Mesenchymal stem cell (in vitro differentiated cells and primary cell): ENCODE measurements at regions not wholly inside any gene's neighbourhood (a gene's known extent, or its start where the extent isn't known, plus 50 kb on each side); places are given as distances from the start of the nearest gene placed in this dataset.

Experiments
- DNase-seq: peaks from one replicate; pipeline ENCODE4 v3.0.0-alpha.2; 2013
- H2AFZ ChIP-seq: one replicate; pipeline ENCODE4 v1.6.1; 2013; ENCODE audit warnings: low read depth, mild to moderate bottlenecking, control low read depth, inconsistent platforms, low read length, moderate library complexity
- H2AK5ac ChIP-seq: 2 replicates; pipeline ENCODE4 v1.6.1; 2013; ENCODE audit warnings: low read length, moderate library complexity, mild to moderate bottlenecking, inconsistent platforms; ENCODE audit not compliant: severe bottlenecking
- H2BK120ac ChIP-seq: one replicate; pipeline ENCODE4 v1.6.1; 2013; ENCODE audit warnings: low read depth, mild to moderate bottlenecking, inconsistent platforms, low read length, moderate library complexity
- H2BK12ac ChIP-seq, 2 experiments: one replicate each; pipeline ENCODE4 v1.6.1; 2013; ENCODE audit warnings: inconsistent platforms in 2 of 2, low read length in 2 of 2, mild to moderate bottlenecking in 2 of 2, moderate library complexity in 2 of 2, control low read depth in 1 of 2
- H2BK15ac ChIP-seq: one replicate; pipeline ENCODE4 v1.6.1; 2013; ENCODE audit warnings: mild to moderate bottlenecking, low read depth, inconsistent platforms; ENCODE audit not compliant: poor library complexity, severe bottlenecking
- H2BK5ac ChIP-seq: 2 replicates; pipeline ENCODE4 v1.6.1; 2013; ENCODE audit warnings: low read depth, mild to moderate bottlenecking, low read length, control low read depth, inconsistent platforms; ENCODE audit not compliant: poor library complexity, severe bottlenecking
- H3K14ac ChIP-seq, 2 experiments: one replicate each; pipeline ENCODE4 v1.6.1; 2013; ENCODE audit warnings: inconsistent platforms in 2 of 2, low read length in 2 of 2, control low read depth in 1 of 2, mild to moderate bottlenecking in 1 of 2, moderate library complexity in 1 of 2
- H3K18ac ChIP-seq, 2 experiments: one replicate each; pipeline ENCODE4 v1.6.1; 2013; ENCODE audit warnings: inconsistent platforms in 2 of 2, low read length in 2 of 2, control low read depth in 1 of 2, low read depth in 1 of 2, mild to moderate bottlenecking in 1 of 2
- H3K23ac ChIP-seq, 2 experiments: one replicate each; pipeline ENCODE4 v1.6.1; 2013; ENCODE audit warnings: inconsistent platforms in 2 of 2, low read length in 2 of 2, mild to moderate bottlenecking in 2 of 2, moderate library complexity in 2 of 2, control low read depth in 1 of 2
- H3K27ac ChIP-seq: 2 replicates; pipeline ENCODE4 v1.5.1; 2013; ENCODE audit warnings: mild to moderate bottlenecking, moderate library complexity, low read length, control low read depth, inconsistent platforms; ENCODE audit not compliant: poor library complexity, severe bottlenecking
- H3K27me3 ChIP-seq, 2 experiments: 2 replicates each; pipeline versions ENCODE4 v1.6.1 to v1.7.0; 2013; ENCODE audit warnings: low read length in 2 of 2, mild to moderate bottlenecking in 2 of 2, moderate library complexity in 2 of 2, control low read depth in 1 of 2, inconsistent platforms in 1 of 2; ENCODE audit not compliant: control insufficient read depth in 1 of 2, insufficient read depth in 1 of 2
- H3K36me3 ChIP-seq, 2 experiments: 2 replicates each; pipeline versions ENCODE4 v1.6.1 to v1.7.0; 2013; ENCODE audit warnings: low read length in 2 of 2, control low read depth in 1 of 2, inconsistent platforms in 1 of 2, low read depth in 1 of 2, mild to moderate bottlenecking in 1 of 2; ENCODE audit not compliant: insufficient read depth in 2 of 2, control insufficient read depth in 1 of 2
- H3K4ac ChIP-seq, 2 experiments: one replicate each; pipeline ENCODE4 v1.6.1; 2013; ENCODE audit warnings: inconsistent platforms in 2 of 2, low read length in 2 of 2, mild to moderate bottlenecking in 2 of 2, moderate library complexity in 2 of 2, control low read depth in 1 of 2, low read depth in 1 of 2
- H3K4me1 ChIP-seq: 2 replicates; pipeline ENCODE4 v1.6.1; 2013; ENCODE audit warnings: low read depth, low read length, control low read depth; ENCODE audit not compliant: control insufficient read depth, insufficient read depth
- H3K4me2 ChIP-seq: 2 replicates; pipeline ENCODE4 v1.6.1; 2013; ENCODE audit warnings: low read length, mild to moderate bottlenecking, inconsistent platforms; ENCODE audit not compliant: poor library complexity, severe bottlenecking
- H3K4me3 ChIP-seq, 2 experiments: 2 replicates each; pipeline versions ENCODE4 v1.5.1 to v1.7.0; 2013; ENCODE audit warnings: low read length in 2 of 2, mild to moderate bottlenecking in 2 of 2, control low read depth in 1 of 2, low read depth in 1 of 2; ENCODE audit not compliant: insufficient read depth in 1 of 2
- H3K79me1 ChIP-seq: replicated peaks from 2 replicates; pipeline ENCODE4 v1.6.1; 2013; ENCODE audit warnings: mild to moderate bottlenecking, control low read depth, low read length, inconsistent platforms; ENCODE audit not compliant: poor library complexity, severe bottlenecking
- H3K9ac ChIP-seq: 2 replicates; pipeline ENCODE4 v1.7.0; 2013; ENCODE audit warnings: mild to moderate bottlenecking, low read length, moderate library complexity
- H3K9me3 ChIP-seq: 2 replicates; pipeline ENCODE4 v1.7.0; 2013; ENCODE audit warnings: mild to moderate bottlenecking, low read length; ENCODE audit not compliant: control insufficient read depth
- H4K8ac ChIP-seq: one replicate; pipeline ENCODE4 v1.6.1; 2013; ENCODE audit warnings: inconsistent platforms, mild to moderate bottlenecking, low read length, moderate library complexity
- H4K91ac ChIP-seq: one replicate; pipeline ENCODE4 v1.6.1; 2013; ENCODE audit warnings: mild to moderate bottlenecking, low read length, inconsistent platforms
- WGBS: methylation state at CpG from one replicate; pipeline ENCODE4 v1.1.7; 2013; ENCODE audit warnings: mixed read lengths; 5-methylcytosine and 5-hydroxymethylcytosine counted together

DNA sequence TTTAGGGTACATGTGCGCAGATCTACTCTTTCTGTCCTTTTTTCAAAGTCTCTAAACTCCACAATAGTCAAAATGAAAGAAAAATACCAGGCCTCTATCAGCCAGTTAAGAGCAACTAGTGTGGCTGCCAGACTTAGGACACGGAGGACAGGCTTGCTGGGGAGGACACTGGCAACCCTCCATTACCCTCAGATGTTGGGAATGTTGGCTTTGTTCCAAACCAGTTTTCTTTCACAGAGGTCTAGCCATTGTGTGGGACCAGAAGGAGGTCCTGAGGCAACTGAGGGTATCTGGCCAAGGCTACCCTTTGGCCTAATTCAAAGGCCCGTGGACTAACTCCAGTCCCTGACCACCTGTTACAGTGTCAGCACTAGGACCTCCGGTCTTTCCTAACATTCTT is 51.2 kb upstream of the MED9 start:
- Histone ChIP-seq H4K91ac (no peak overlapping the region), H3K4me3 (no peak overlapping the region), H2BK15ac (no peak overlapping the region), H3K4ac (no peak overlapping the region), H3K79me1 (no peaks in the 10 kb centered on the region), H2BK12ac (no peak overlapping the region), H3K9ac (no peak overlapping the region), H3K14ac (no peak overlapping the region), H3K23ac (no peak overlapping the region), H2BK120ac (no peak overlapping the region), H2AK5ac (no peak overlapping the region), H3K27ac (no peak overlapping the region), H2BK5ac (no peak overlapping the region), H3K18ac (no peak overlapping the region), H3K9me3 (no peaks in the 10 kb centered on the region), H4K8ac (no peak overlapping the region), H3K4me1 (no peaks in the 10 kb centered on the region), H2AFZ (no peak overlapping the region), H3K36me3 (no peaks in the 10 kb centered on the region), H3K4me2 (no peak overlapping the region), H3K27me3 (peaks cover 0 to 10% of the 10 kb centered on the region in 2 experiments)
- no peak for DNase-seq
- WGBS: 89% methylated on average over 2 of the region's 4 CpGs

DNA sequence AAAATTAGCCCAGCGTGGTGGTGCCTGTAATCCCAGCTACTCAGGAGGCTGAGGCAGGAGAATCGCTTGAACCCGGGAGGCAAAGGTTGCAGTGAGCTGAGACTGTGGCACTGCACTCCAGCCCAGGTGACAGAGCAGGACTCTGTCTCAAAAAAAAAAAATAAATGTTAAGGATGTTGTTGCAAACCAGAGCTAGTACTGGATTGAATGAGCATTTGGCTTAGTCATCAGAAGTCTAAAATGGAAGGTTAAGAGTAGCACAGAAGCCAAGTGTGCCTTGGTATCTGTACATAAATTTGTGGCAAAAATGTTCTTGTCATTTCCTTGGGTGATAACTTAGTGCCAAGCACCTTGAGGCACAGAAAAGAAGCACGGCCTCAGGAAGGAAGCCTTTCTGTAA is 50.6 kb upstream of the MED9 start:
- no peak overlapping the region for H2AK5ac ChIP-seq
- H4K8ac ChIP-seq: no peak overlapping the region
- WGBS: 90% methylated on average over 4 of the region's 4 CpGs
- H3K79me1 ChIP-seq: no peaks in the 10 kb centered on the region
- H3K9ac ChIP-seq: no peak overlapping the region
- peaks cover 0 to 10% of the 10 kb centered on the region in 2 experiments for H3K27me3 ChIP-seq
- H3K9me3 ChIP-seq: no peaks in the 10 kb centered on the region
- no peak for DNase-seq
- H3K14ac ChIP-seq: no peak overlapping the region
- H4K91ac ChIP-seq: no peak overlapping the region
- no peak overlapping the region for H3K4me3 ChIP-seq
- no peak overlapping the region for H2BK15ac ChIP-seq
- H3K4ac ChIP-seq: no peak overlapping the region
- no peak overlapping the region for H3K23ac ChIP-seq
- no peak overlapping the region for H2BK120ac ChIP-seq
- no peaks in the 10 kb centered on the region for H3K36me3 ChIP-seq
- no peak overlapping the region for H3K18ac ChIP-seq
- H2BK12ac ChIP-seq: no peak overlapping the region
- no peak overlapping the region for H2BK5ac ChIP-seq
- H3K4me2 ChIP-seq: no peak overlapping the region
- no peak overlapping the region for H2AFZ ChIP-seq
- no peaks in the 10 kb centered on the region for H3K4me1 ChIP-seq
- no peak overlapping the region for H3K27ac ChIP-seq
